ENCODE measurements at regions not wholly inside any gene's neighbourhood (a gene's known extent, or its start where the extent isn't known, plus 50 kb on each side); places are given as distances from the start of the nearest gene placed in this dataset.

GRCh38 chr11:86180851-86181250 is 63.7 kb upstream of the EED start:
- no peaks in the 10 kb centered on the region for H3K27me3 ChIP-seq
- no peaks in the 10 kb centered on the region for H3K9me3 ChIP-seq
- DNase-seq, result no peak
- H3K4me3 ChIP-seq, result no peak overlapping the region
- TF ChIP-seq, protein P1, sequence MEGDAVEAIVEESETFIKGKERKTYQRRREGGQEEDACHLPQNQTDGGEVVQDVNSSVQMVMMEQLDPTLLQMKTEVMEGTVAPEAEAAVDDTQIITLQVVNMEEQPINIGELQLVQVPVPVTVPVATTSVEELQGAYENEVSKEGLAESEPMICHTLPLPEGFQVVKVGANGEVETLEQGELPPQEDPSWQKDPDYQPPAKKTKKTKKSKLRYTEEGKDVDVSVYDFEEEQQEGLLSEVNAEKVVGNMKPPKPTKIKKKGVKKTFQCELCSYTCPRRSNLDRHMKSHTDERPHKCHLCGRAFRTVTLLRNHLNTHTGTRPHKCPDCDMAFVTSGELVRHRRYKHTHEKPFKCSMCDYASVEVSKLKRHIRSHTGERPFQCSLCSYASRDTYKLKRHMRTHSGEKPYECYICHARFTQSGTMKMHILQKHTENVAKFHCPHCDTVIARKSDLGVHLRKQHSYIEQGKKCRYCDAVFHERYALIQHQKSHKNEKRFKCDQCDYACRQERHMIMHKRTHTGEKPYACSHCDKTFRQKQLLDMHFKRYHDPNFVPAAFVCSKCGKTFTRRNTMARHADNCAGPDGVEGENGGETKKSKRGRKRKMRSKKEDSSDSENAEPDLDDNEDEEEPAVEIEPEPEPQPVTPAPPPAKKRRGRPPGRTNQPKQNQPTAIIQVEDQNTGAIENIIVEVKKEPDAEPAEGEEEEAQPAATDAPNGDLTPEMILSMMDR (IDR thresholded peaks at IDR 0.05), result no peak
- TF ChIP-seq POLR2A (IDR thresholded peaks at IDR 0.05), result no peak
- H3K27ac ChIP-seq, result no peak overlapping the region
- H3K36me3 ChIP-seq, result no peaks in the 10 kb centered on the region
- no peaks in the 10 kb centered on the region for H3K4me1 ChIP-seq
- intact Hi-C loops (cut with DNase I; ENCODE audit: low total_unique reads), result no loop called here

DNA sequence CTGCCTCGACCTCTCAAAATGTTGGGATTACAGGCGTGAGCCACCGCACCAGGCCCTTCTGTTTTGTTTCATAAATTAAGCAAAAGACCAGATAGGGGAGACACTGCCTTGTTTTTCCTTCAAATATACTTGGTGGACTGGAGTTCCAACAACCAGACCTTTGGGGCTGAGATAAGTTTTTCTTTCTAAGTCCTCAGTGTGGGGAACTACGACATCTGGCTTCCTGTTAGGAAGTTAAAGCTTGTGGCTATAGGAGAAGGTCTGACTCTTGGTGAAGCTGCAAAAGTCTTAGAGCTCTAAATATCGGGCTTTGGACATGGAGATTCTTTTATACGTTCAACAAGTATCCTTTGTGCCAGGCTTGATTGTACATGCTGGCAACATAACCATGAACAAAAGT is 64.1 kb upstream of the EED start:
- Histone ChIP-seq H3K4me3 (no peak overlapping the region), H3K27me3 (no peaks in the 10 kb centered on the region), H3K4me1 (no peaks in the 10 kb centered on the region), H3K36me3 (no peaks in the 10 kb centered on the region), H3K27ac (no peak overlapping the region), H3K9me3 (no peaks in the 10 kb centered on the region)
- TF ChIP-seq POLR2A (IDR thresholded peaks at IDR 0.05), result no peak
- TF ChIP-seq, protein P1 (IDR thresholded peaks at IDR 0.05), result no peak
- intact Hi-C loops (cut with DNase I; ENCODE audit: low total_unique reads), result no loop called here
- no peak for DNase-seq

- Histone ChIP-seq H3K27ac (no peak overlapping the region), H3K9me3 (no peaks in the 10 kb centered on the region), H3K4me3 (no peak overlapping the region), H3K4me1 (no peaks in the 10 kb centered on the region), H3K36me3 (no peaks in the 10 kb centered on the region), H3K27me3 (no peaks in the 10 kb centered on the region)
- no peak for TF ChIP-seq POLR2A (IDR thresholded peaks at IDR 0.05)
- TF ChIP-seq, protein P1 (IDR thresholded peaks at IDR 0.05), result no peak
- no peak for DNase-seq
- intact Hi-C loops (cut with DNase I; ENCODE audit: low total_unique reads), result no loop called here
Observed at GRCh38 chr11:86179646-86180064, 64.9 kb upstream of the EED start.

DNA sequence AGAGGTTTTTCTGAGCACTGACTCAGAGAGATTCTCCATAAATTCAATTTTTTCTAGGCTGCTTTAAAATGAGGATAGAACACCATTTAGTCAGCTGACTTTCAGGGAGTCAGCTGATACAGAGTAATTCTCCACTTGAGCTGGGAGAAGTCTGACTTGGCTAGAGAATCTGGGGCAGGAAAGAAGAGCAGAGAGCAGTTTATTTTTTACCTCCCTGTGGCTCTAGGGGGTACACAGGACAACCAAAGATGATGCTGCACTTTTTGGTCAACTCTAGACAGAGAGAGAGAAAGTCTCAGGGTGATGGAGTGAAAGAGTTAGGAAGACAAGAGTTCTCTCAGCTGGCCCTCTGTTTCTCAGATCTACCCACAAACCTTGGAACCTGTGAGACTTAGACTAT is 67.3 kb upstream of the EED start:
- intact Hi-C loops (cut with DNase I; ENCODE audit: low total_unique reads), result no loop called here
- no peak overlapping the region for H3K27ac ChIP-seq
- H3K27me3 ChIP-seq, result no peaks in the 10 kb centered on the region
- no peaks in the 10 kb centered on the region for H3K9me3 ChIP-seq
- H3K4me1 ChIP-seq, result no peaks in the 10 kb centered on the region
- H3K4me3 ChIP-seq, result no peak overlapping the region
- H3K36me3 ChIP-seq, result no peaks in the 10 kb centered on the region
- TF ChIP-seq, protein P1 (IDR thresholded peaks at IDR 0.05), result no peak
- TF ChIP-seq POLR2A (IDR thresholded peaks at IDR 0.05), result no peak
- no peak for DNase-seq

DNA sequence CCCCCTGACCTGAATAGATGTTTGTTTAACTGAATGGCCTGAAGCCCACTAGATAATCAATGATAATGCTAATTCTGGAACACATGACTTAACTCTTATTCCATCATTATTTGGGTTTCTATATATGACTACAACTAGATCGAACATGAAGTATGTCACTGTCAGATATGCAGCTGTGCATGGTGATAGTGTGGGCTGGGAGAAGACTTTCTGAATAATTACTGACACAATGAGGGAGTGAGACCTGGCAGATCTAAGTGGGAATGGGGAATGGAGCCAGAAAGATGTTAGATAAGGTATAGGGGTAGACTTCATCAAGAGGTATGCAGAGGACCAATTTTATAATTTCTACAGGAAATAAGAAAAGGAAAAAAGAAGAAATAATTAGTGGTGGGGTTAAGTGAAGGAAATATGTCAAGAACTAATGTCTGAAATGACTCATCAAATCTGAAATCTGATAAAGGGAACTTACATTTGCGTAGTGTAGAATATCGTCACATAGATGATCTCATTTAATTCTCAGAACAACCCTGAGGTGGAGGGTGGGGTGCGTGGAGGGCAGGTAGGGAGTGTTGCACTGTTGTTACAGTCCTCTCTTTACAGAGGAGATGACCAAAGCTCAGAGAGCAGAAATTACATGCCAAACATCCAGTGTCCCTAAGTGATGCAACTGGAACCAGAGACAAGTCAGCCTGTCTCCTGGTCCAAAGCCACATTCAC is 68.2 kb upstream of the EED start:
- Histone ChIP-seq H3K27ac (no peak overlapping the region), H3K9me3 (no peaks in the 10 kb centered on the region), H3K27me3 (no peaks in the 10 kb centered on the region), H3K36me3 (no peaks in the 10 kb centered on the region), H3K4me1 (no peaks in the 10 kb centered on the region), H3K4me3 (no peak overlapping the region)
- intact Hi-C loops (cut with DNase I; ENCODE audit: low total_unique reads), result no loop called here
- TF ChIP-seq, protein P1 (IDR thresholded peaks at IDR 0.05), result no peak
- no peak for TF ChIP-seq POLR2A (IDR thresholded peaks at IDR 0.05)
- DNase-seq, result no peak

Measured in uterus (tissue), 3 donors.